ENCODE measurements at regions not wholly inside any gene's neighbourhood (a gene's known extent, or its start where the extent isn't known, plus 50 kb on each side); places are given as distances from the start of the nearest gene placed in this dataset.

GRCh38 chr17:62321451-62321850, 58.9 kb upstream of the EFCAB3 start (continued):
- TF ChIP-seq TRIM22 (IDR thresholded peaks at IDR 0.05), result no peak
- TF ChIP-seq ZNF605 (CRISPR knock-in tag; IDR thresholded peaks at IDR 0.05), result no peak
- TF ChIP-seq MAZ (IDR thresholded peaks at IDR 0.05; ENCODE audit: borderline replicate concordance, low read depth, low read length), result no peak
- TF ChIP-seq MAZ (CRISPR knock-in tag; IDR thresholded peaks at IDR 0.05; ENCODE audit: low read depth), result no peak
- TF ChIP-seq GFI1 (CRISPR knock-in tag; IDR thresholded peaks at IDR 0.05; ENCODE audit: borderline replicate concordance), result no peak

- FAIRE-seq (no peak), ATAC-seq (no peak), DNase-seq (ENCODE audit: low spot score) (no peak)
- no peaks in the 10 kb centered on the region for H4K20me1 ChIP-seq (ENCODE audit: insufficient read depth, low read length)
- intact Hi-C loops (cut with micrococcal nuclease; ENCODE audit: unreplicated experiment) (no loop called here), in situ Hi-C loops (cut with HindIII; ENCODE audit: extremely low pct_ligation_motif_present, low pct_unique_long_range_greater_than_20kb) (no loop called here)
- H3K27me3 ChIP-seq (ENCODE audit: control insufficient read depth in 1 of 2, insufficient read depth in 2 of 2, low read length in 2 of 2), result peaks cover 0 to 22% of the 10 kb centered on the region in 2 experiments; a peak in 2 of 5 replicates
- H3K4me2 ChIP-seq (ENCODE audit: low read depth, low read length), result no peak overlapping the region
- CTCF ChIA-PET (ENCODE audit: low intra/inter-chr PET ratio, low total read pairs), result no interaction called here
- H3K27ac ChIP-seq (ENCODE audit: extremely low read length, insufficient read depth, low read length), result no peak overlapping the region
- no peaks in the 10 kb centered on the region for H3K4me1 ChIP-seq (ENCODE audit: insufficient read depth, low read length)
- 0% methylated on average over 1 of the region's 1 CpG for WGBS (ENCODE audit: low lambda C conversion rate)
- H3K9me3 ChIP-seq (ENCODE audit: low read length), result no peaks in the 10 kb centered on the region
- no peaks in the 10 kb centered on the region for H3K36me3 ChIP-seq (replicated peaks in 1 of 2; ENCODE audit: control insufficient read depth in 1 of 2, insufficient read depth in 2 of 2, low read length in 2 of 2)
- POLR2A ChIA-PET, result no interaction called here
- H3K4me3 ChIP-seq (replicated peaks in 1 of 3; ENCODE audit: insufficient read depth in 1 of 3, low read depth in 2 of 3, low read length in 3 of 3), result no peak overlapping the region
- H3K9ac ChIP-seq (ENCODE audit: insufficient read depth, low read depth, low read length), result no peak overlapping the region
- H3K79me2 ChIP-seq (ENCODE audit: insufficient read depth, low read length), result no peaks in the 10 kb centered on the region
- BruUV-seq (replicated peaks), result no TSS peak
- H2AFZ ChIP-seq (ENCODE audit: low read length), result no peak overlapping the region
- TF ChIP-seq ARID2 (CRISPR knock-in tag; IDR thresholded peaks at IDR 0.05; ENCODE audit: borderline replicate concordance) (no peak), ZNF337 (CRISPR knock-in tag; IDR thresholded peaks at IDR 0.05; ENCODE audit: borderline replicate concordance, low read depth) (no peak), ZNF660 (CRISPR knock-in tag; IDR thresholded peaks at IDR 0.05; ENCODE audit: borderline replicate concordance, low read depth) (no peak), FOXP1 (IDR thresholded peaks at IDR 0.05) (no peak), FOXP1 (CRISPR knock-in tag; IDR thresholded peaks at IDR 0.05) (no peak), SRY (CRISPR knock-in tag; IDR thresholded peaks at IDR 0.05) (no peak), DZIP1 (CRISPR knock-in tag; IDR thresholded peaks at IDR 0.05) (no peak), PITX1 (CRISPR knock-in tag; IDR thresholded peaks at IDR 0.05) (no peak), YY1 (IDR thresholded peaks at IDR 0.05; ENCODE audit: insufficient read depth, insufficient replicate concordance, low read depth, low read length) (no peak), MYC (CRISPR knock-in tag; IDR thresholded peaks at IDR 0.05; ENCODE audit: borderline replicate concordance) (no peak), ZNF549 (CRISPR knock-in tag; IDR thresholded peaks at IDR 0.05) (no peak), ZNF570 (CRISPR knock-in tag; IDR thresholded peaks at IDR 0.05; ENCODE audit: borderline replicate concordance) (no peak), KMT2B (CRISPR knock-in tag; IDR thresholded peaks at IDR 0.05) (no peak), TCF12 (IDR thresholded peaks at IDR 0.05) (no peak), TCF12 (CRISPR knock-in tag; IDR thresholded peaks at IDR 0.05) (no peak), XRCC5 (optimal IDR thresholded peaks at IDR 0.05; ENCODE audit: low read length) (no peak)
Observed at GRCh38 chr17:62319846-62320245, 60.5 kb upstream of the EFCAB3 start.

Measured in HepG2 (cell line).